MM.1S (cell line): ENCODE measurements at regions not wholly inside any gene's neighbourhood (a gene's known extent, or its start where the extent isn't known, plus 50 kb on each side); places are given as distances from the start of the nearest gene placed in this dataset.

Source experiments
- DNase-seq: peaks from one replicate; pipeline ENCODE4 v3.0.0-alpha.2; 2015
- H2AFZ ChIP-seq: fragments of 300-600 bp; sonication (generic); 2 replicates; pipeline ENCODE4 v1.6.0; 2016; ENCODE audit warnings: antibody characterized with exemption, low read length
- H3F3A ChIP-seq: fragments of 300-600 bp; sonication (generic); 2 replicates; pipeline ENCODE4 v1.6.1; 2016; ENCODE audit warnings: mild to moderate bottlenecking, antibody characterized with exemption, low read length, moderate library complexity, mixed read lengths; ENCODE audit not compliant: insufficient read depth
- H3K27ac ChIP-seq: fragments of 300-600 bp; sonication (generic); 2 replicates; pipeline ENCODE4 v1.5.1; 2016; ENCODE audit warnings: mild to moderate bottlenecking, low read length
- H3K27me3 ChIP-seq: fragments of 300-600 bp; sonication (generic); replicated peaks from 2 replicates; pipeline ENCODE4 v1.6.0; 2016; ENCODE audit warnings: low read length; ENCODE audit not compliant: insufficient read depth
- H3K36me3 ChIP-seq: fragments of 300-600 bp; sonication (generic); replicated peaks from 2 replicates; pipeline ENCODE4 v1.6.1; 2016; ENCODE audit warnings: mild to moderate bottlenecking, low read length, mixed read lengths; ENCODE audit not compliant: insufficient read depth
- H3K4me1 ChIP-seq: fragments of 300-600 bp; sonication (generic); 2 replicates; pipeline ENCODE4 v1.6.1; 2016; ENCODE audit warnings: low read length, mixed read lengths
- H3K4me2 ChIP-seq: fragments of 300-600 bp; sonication (generic); 2 replicates; pipeline ENCODE4 v1.6.0; 2016; ENCODE audit warnings: low read depth, low read length
- H3K4me3 ChIP-seq: fragments of 300-600 bp; sonication (generic); 2 replicates; pipeline ENCODE4 v1.5.1; 2016; ENCODE audit warnings: low read length, mixed read lengths
- H3K79me2 ChIP-seq: fragments of 300-600 bp; sonication (generic); 2 replicates; pipeline ENCODE4 v1.6.1; 2016; ENCODE audit warnings: mixed run types, low read length, mixed read lengths
- H3K9ac ChIP-seq: fragments of 300-600 bp; sonication (generic); 2 replicates; pipeline ENCODE4 v1.6.1; 2016; ENCODE audit warnings: low read length, mixed read lengths
- H3K9me2 ChIP-seq: fragments of 300-600 bp; sonication (generic); replicated peaks from 2 replicates; pipeline ENCODE4 v1.6.1; 2016; ENCODE audit warnings: mild to moderate bottlenecking, low read length, mixed read lengths; ENCODE audit not compliant: insufficient read depth
- H3K9me3 ChIP-seq: fragments of 300-600 bp; sonication (generic); replicated peaks from 2 replicates; pipeline ENCODE4 v1.6.1; 2016; ENCODE audit warnings: mild to moderate bottlenecking, low read length, mixed read lengths; ENCODE audit not compliant: insufficient read depth
- H4K20me1 ChIP-seq: fragments of 300-600 bp; sonication (generic); 2 replicates; pipeline ENCODE4 v1.6.1; 2016; ENCODE audit warnings: mild to moderate bottlenecking, low read length, moderate library complexity, mixed read lengths; ENCODE audit not compliant: insufficient read depth
- EZH2 ChIP-seq: fragments of 300-600 bp; sonication (generic); optimal IDR thresholded peaks from 2 replicates; pipeline ENCODE3; 2017; ENCODE audit warnings: low read depth, mild to moderate bottlenecking, antibody characterized with exemption, low read length, mixed read lengths
- EZH2phosphoT487 ChIP-seq: fragments of 300-600 bp; sonication (generic); IDR thresholded peaks from 2 replicates; pipeline ENCODE4 v1.6.1; 2018; ENCODE audit warnings: antibody characterized with exemption, low read length
- TF ChIP-seq, protein P1 (sequence below): fragments of 300-600 bp; sonication (generic); IDR thresholded peaks from 2 replicates; pipeline ENCODE4 v1.5.1; 2016; ENCODE audit warnings: antibody characterized with exemption, low read length, mixed read lengths

DNA sequence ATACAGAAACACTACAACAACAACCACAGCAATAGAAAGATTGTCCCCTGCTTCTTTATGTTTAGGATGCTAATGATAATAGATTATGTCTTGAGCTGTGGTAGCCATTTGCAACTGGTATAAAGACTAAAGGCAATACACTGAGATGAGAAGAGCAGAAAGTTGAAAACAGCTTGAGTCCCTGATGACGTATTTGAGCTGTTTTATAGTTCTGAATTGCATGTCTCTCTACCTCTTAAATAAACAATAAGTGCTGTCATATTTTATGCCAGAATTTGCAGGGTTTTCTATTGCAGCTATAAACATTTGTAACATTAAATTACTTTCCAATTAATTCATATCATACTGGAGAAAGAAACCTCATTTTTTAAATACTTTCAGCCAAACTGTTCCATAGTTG is 1242.0 kb downstream of the LRFN5 start:
- DNase-seq, result no peak
- no peaks in the 10 kb centered on the region for H3F3A ChIP-seq
- H3K4me1 ChIP-seq, result no peaks in the 10 kb centered on the region
- TF ChIP-seq, protein P1, sequence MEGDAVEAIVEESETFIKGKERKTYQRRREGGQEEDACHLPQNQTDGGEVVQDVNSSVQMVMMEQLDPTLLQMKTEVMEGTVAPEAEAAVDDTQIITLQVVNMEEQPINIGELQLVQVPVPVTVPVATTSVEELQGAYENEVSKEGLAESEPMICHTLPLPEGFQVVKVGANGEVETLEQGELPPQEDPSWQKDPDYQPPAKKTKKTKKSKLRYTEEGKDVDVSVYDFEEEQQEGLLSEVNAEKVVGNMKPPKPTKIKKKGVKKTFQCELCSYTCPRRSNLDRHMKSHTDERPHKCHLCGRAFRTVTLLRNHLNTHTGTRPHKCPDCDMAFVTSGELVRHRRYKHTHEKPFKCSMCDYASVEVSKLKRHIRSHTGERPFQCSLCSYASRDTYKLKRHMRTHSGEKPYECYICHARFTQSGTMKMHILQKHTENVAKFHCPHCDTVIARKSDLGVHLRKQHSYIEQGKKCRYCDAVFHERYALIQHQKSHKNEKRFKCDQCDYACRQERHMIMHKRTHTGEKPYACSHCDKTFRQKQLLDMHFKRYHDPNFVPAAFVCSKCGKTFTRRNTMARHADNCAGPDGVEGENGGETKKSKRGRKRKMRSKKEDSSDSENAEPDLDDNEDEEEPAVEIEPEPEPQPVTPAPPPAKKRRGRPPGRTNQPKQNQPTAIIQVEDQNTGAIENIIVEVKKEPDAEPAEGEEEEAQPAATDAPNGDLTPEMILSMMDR, result no peak
- TF ChIP-seq EZH2phosphoT487 (no peak), EZH2 (no peak)
- H3K36me3 ChIP-seq, result no peaks in the 10 kb centered on the region
- no peak overlapping the region for H3K27ac ChIP-seq
- H3K79me2 ChIP-seq, result no peaks in the 10 kb centered on the region
- no peak overlapping the region for H3K9ac ChIP-seq
- no peaks in the 10 kb centered on the region for H3K9me3 ChIP-seq
- no peak overlapping the region for H2AFZ ChIP-seq
- H4K20me1 ChIP-seq, result no peaks in the 10 kb centered on the region
- no peak overlapping the region for H3K4me3 ChIP-seq
- no peaks in the 10 kb centered on the region for H3K9me2 ChIP-seq
- no peaks in the 10 kb centered on the region for H3K27me3 ChIP-seq
- no peak overlapping the region for H3K4me2 ChIP-seq

DNA sequence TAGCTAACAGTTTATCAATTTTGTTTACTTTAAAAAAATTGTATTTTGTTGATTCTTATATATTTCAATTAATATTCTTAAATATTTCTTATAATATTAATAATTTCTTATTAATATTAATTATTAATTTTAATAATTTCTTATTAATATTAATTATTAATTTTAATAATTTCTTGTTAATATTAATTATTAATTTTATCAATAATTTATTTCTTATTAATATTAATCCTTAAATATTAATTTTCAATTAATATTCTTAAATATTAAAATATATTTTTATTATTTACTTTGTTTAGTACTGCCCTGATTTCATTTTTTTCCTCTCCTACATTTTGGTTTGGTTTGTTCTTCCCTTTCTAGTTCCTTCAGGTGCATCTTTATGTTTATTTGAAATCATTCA is 1208.1 kb downstream of the LRFN5 start:
- H3K4me3 ChIP-seq, result no peak overlapping the region

DNA sequence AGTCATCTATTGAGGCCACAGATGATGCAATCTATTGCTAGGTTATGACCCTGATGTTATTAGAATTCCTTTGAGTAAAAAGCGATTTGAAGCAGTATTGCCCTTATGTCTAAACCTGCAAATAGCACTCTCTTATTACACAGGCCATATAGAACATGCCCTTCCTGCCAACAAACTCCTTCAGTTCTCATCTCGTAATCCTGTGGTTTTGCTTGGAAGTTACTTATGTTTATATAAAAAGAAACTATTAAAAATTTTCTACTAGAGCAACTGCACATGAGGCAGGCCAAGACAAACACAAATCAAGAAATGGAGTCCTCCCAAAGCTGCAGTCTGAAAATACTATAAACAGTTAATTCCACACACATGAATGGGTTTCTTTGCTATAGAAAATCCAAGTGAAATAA is 1200.2 kb downstream of the LRFN5 start:
- Histone ChIP-seq H3F3A (no peaks in the 10 kb centered on the region), H3K9me2 (no peaks in the 10 kb centered on the region), H3K9ac (no peak overlapping the region), H3K4me2 (no peak overlapping the region), H3K4me3 (no peak overlapping the region), H3K4me1 (no peaks in the 10 kb centered on the region), H3K27me3 (no peaks in the 10 kb centered on the region), H3K36me3 (no peaks in the 10 kb centered on the region), H4K20me1 (no peaks in the 10 kb centered on the region), H3K79me2 (no peaks in the 10 kb centered on the region), H3K27ac (no peak overlapping the region), H3K9me3 (no peaks in the 10 kb centered on the region), H2AFZ (no peak overlapping the region)
- no peak for DNase-seq
- TF ChIP-seq EZH2phosphoT487 (no peak), EZH2 (no peak)
- TF ChIP-seq, protein P1, result no peak

More for the DNA sequence above, 1208.1 kb downstream of the LRFN5 start:
- TF ChIP-seq EZH2, result no peak
- no peak for TF ChIP-seq EZH2phosphoT487
- TF ChIP-seq, protein P1, result no peak
- no peak overlapping the region for H3K27ac ChIP-seq
- H3K4me1 ChIP-seq, result no peaks in the 10 kb centered on the region
- no peaks in the 10 kb centered on the region for H3K27me3 ChIP-seq
- no peaks in the 10 kb centered on the region for H3K9me3 ChIP-seq
- H3K4me2 ChIP-seq, result no peak overlapping the region
- DNase-seq, result no peak
- H3K9ac ChIP-seq, result no peak overlapping the region
- no peak overlapping the region for H2AFZ ChIP-seq
- H4K20me1 ChIP-seq, result no peaks in the 10 kb centered on the region
- H3K9me2 ChIP-seq, result no peaks in the 10 kb centered on the region
- H3K36me3 ChIP-seq, result no peaks in the 10 kb centered on the region
- H3F3A ChIP-seq, result no peaks in the 10 kb centered on the region
- H3K79me2 ChIP-seq, result no peaks in the 10 kb centered on the region
